GM12875 (cell line): ENCODE measurements at regions not wholly inside any gene's neighbourhood (a gene's known extent, or its start where the extent isn't known, plus 50 kb on each side); places are given as distances from the start of the nearest gene placed in this dataset.
"Not testable (repeated sequence)": the region's sequence is repeated elsewhere in the genome, so short reads cannot be mapped to it uniquely, and the experiment has no call there.

Source experiments
- H3K4me3 ChIP-seq: one replicate; pipeline ENCODE4 v1.5.1; 2011; ENCODE audit warnings: low read depth, low read length, control low read depth
- CTCF ChIP-seq: IDR thresholded peaks from 2 replicates; pipeline ENCODE4 v1.5.1; 2011; ENCODE audit warnings: low read depth, mild to moderate bottlenecking, control low read depth, inconsistent platforms, low read length, moderate library complexity, borderline replicate concordance; ENCODE audit not compliant: insufficient read depth

- no peak for TF ChIP-seq CTCF
- no peak overlapping the region for H3K4me3 ChIP-seq
Observed at GRCh38 chr4:104912518-104912917, 234.2 kb upstream of the TET2 start.

- no peak for TF ChIP-seq CTCF
Observed at GRCh38 chr4:104915373-104915772, 231.3 kb upstream of the TET2 start.

GRCh38 chr4:104915864-104916263 lies 230.8 kb upstream of the TET2 start:
- TF ChIP-seq CTCF = no peak
- H3K4me3 ChIP-seq = no peak overlapping the region

More at GRCh38 chr4:104915373-104915772, 231.3 kb upstream of the TET2 start:
- H3K4me3 ChIP-seq = no peak overlapping the region

- TF ChIP-seq CTCF = no peak
- no peak overlapping the region for H3K4me3 ChIP-seq
Observed at GRCh38 chr4:104919406-104919805, 227.3 kb upstream of the TET2 start.

DNA sequence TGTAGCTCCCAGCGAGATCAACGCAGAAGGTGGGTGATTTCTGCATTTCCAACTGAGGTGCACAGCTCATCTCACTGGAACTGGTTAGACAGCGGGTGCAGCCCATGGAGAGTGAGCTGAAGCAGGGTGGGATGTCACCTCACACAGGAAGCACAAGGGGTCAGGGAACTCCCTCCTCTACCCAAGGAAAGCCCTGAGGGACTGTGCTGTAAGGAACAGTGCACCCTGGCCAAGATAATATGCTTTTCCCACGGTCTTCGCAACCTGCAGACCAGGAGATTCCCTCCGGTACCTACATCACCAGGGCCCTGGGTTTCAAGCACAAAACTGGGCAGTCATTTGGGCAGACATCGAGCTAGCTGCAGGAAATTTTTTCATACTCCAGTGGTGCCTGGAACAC lies 216.4 kb upstream of the TET2 start:
- TF ChIP-seq CTCF = no peak
- no peak overlapping the region for H3K4me3 ChIP-seq

- not testable (repeated sequence) for H3K4me3 ChIP-seq
- peak; percentile 34; the same call in 1 of the 2 replicates for TF ChIP-seq CTCF
Observed at GRCh38 chr4:104930745-104931736, 215.6 kb upstream of the TET2 start.

- no peak for TF ChIP-seq CTCF
- no peak overlapping the region for H3K4me3 ChIP-seq
Observed at GRCh38 chr4:104938624-104939023, 208.1 kb upstream of the TET2 start.
